GM23338 (cell line): ENCODE measurements at regions not wholly inside any gene's neighbourhood (a gene's known extent, or its start where the extent isn't known, plus 50 kb on each side); places are given as distances from the start of the nearest gene placed in this dataset.

Experiments
- CREB1 ChIP-seq: fragments of 250-450 bp; sonication (Bioruptor Pico); IDR thresholded peaks from 2 replicates; pipeline ENCODE4 v1.5.0; 2020; ENCODE audit warnings: low read depth, mild to moderate bottlenecking, moderate library complexity
- EZH2 ChIP-seq: fragments of 200-600 bp; sonication (generic); IDR thresholded peaks from one replicate; pipeline ENCODE4 v1.8.0; 2017; ENCODE audit warnings: antibody characterized with exemption, mild to moderate bottlenecking, low read depth; ENCODE audit not compliant: unreplicated experiment
- EZH2phosphoT487 ChIP-seq: fragments of 200-600 bp; sonication (generic); IDR thresholded peaks from one replicate; pipeline ENCODE4 v1.8.1; 2018; ENCODE audit warnings: antibody characterized with exemption; ENCODE audit not compliant: unreplicated experiment
- JUNB ChIP-seq: IDR thresholded peaks from one replicate; pipeline ENCODE4 v1.6.1; 2016; ENCODE audit warnings: antibody characterized with exemption; ENCODE audit not compliant: unreplicated experiment
- NANOG ChIP-seq: IDR thresholded peaks from 2 replicates; pipeline ENCODE4 v1.6.1; 2016; ENCODE audit warnings: antibody characterized with exemption, borderline replicate concordance
- POLR2AphosphoS5 ChIP-seq: IDR thresholded peaks from 2 replicates; pipeline ENCODE4 v1.6.1; 2016; ENCODE audit warnings: antibody characterized with exemption, low read depth
- ZNF114 ChIP-seq: fragments of 250-450 bp; sonication (Bioruptor Pico); IDR thresholded peaks from 2 replicates; pipeline ENCODE4 v1.5.0; 2020; ENCODE audit warnings: mild to moderate bottlenecking, moderate library complexity
- ZNF331 ChIP-seq: fragments of 250-450 bp; sonication (Bioruptor Pico); IDR thresholded peaks from 2 replicates; pipeline ENCODE4 v1.5.0; 2020; ENCODE audit warnings: low read depth, mild to moderate bottlenecking, moderate library complexity
- TF ChIP-seq, protein P1 (sequence below), 2 experiments: fragments of 200-600 bp in 1 of 2; sonication (generic) in 1 of 2; conservative IDR thresholded peaks; 2 replicates each; pipeline versions ENCODE4 v1.5.1 to v1.6.1; 2016 to 2017; ENCODE audit warnings: antibody characterized with exemption in 2 of 2, low read depth in 2 of 2, mild to moderate bottlenecking in 2 of 2, moderate library complexity in 1 of 2
- TF ChIP-seq, protein P2 (sequence below): IDR thresholded peaks from one replicate; pipeline ENCODE4 v1.6.1; 2018; ENCODE audit warnings: antibody characterized with exemption; ENCODE audit not compliant: unreplicated experiment
- TF ChIP-seq, protein P3 (sequence below): IDR thresholded peaks from 2 replicates; pipeline ENCODE4 v1.6.1; 2016; ENCODE audit warnings: antibody characterized with exemption
- TF ChIP-seq, protein P4 (sequence below): fragments of 250-450 bp; sonication (Bioruptor Pico); IDR thresholded peaks from 2 replicates; pipeline ENCODE4 v1.5.0; 2020; ENCODE audit warnings: mild to moderate bottlenecking, moderate library complexity

DNA sequence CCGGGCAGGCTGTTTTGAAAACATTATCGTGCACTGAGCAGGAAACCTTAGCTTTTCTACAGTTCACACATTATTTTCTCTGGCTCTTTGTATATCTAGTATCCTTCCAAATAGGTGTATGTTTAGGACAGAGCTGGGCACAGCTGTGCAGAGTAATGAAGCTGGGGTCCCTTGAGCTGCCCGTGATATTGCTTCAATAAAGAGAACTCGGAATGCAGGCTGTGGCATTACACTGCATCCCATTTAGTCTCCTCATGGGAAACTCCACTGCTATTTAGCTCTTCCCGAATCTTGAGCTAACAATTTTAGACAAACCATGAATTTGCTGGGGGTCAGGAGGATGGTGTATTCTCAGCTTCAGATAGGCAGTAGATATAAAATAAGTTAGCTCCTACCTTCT lies 348.3 kb downstream of the ACTR3B start:
- TF ChIP-seq, protein P1, sequence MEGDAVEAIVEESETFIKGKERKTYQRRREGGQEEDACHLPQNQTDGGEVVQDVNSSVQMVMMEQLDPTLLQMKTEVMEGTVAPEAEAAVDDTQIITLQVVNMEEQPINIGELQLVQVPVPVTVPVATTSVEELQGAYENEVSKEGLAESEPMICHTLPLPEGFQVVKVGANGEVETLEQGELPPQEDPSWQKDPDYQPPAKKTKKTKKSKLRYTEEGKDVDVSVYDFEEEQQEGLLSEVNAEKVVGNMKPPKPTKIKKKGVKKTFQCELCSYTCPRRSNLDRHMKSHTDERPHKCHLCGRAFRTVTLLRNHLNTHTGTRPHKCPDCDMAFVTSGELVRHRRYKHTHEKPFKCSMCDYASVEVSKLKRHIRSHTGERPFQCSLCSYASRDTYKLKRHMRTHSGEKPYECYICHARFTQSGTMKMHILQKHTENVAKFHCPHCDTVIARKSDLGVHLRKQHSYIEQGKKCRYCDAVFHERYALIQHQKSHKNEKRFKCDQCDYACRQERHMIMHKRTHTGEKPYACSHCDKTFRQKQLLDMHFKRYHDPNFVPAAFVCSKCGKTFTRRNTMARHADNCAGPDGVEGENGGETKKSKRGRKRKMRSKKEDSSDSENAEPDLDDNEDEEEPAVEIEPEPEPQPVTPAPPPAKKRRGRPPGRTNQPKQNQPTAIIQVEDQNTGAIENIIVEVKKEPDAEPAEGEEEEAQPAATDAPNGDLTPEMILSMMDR (conservative IDR thresholded peaks at IDR 0.05; ENCODE audit: low read depth in 2 of 2): no peak
- TF ChIP-seq, protein P2, sequence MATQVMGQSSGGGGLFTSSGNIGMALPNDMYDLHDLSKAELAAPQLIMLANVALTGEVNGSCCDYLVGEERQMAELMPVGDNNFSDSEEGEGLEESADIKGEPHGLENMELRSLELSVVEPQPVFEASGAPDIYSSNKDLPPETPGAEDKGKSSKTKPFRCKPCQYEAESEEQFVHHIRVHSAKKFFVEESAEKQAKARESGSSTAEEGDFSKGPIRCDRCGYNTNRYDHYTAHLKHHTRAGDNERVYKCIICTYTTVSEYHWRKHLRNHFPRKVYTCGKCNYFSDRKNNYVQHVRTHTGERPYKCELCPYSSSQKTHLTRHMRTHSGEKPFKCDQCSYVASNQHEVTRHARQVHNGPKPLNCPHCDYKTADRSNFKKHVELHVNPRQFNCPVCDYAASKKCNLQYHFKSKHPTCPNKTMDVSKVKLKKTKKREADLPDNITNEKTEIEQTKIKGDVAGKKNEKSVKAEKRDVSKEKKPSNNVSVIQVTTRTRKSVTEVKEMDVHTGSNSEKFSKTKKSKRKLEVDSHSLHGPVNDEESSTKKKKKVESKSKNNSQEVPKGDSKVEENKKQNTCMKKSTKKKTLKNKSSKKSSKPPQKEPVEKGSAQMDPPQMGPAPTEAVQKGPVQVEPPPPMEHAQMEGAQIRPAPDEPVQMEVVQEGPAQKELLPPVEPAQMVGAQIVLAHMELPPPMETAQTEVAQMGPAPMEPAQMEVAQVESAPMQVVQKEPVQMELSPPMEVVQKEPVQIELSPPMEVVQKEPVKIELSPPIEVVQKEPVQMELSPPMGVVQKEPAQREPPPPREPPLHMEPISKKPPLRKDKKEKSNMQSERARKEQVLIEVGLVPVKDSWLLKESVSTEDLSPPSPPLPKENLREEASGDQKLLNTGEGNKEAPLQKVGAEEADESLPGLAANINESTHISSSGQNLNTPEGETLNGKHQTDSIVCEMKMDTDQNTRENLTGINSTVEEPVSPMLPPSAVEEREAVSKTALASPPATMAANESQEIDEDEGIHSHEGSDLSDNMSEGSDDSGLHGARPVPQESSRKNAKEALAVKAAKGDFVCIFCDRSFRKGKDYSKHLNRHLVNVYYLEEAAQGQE: no peak
- TF ChIP-seq CREB1 (CRISPR knock-in tag): no peak
- TF ChIP-seq EZH2phosphoT487: no peak
- no peak for TF ChIP-seq EZH2
- no peak for TF ChIP-seq ZNF114 (CRISPR knock-in tag)
- TF ChIP-seq POLR2AphosphoS5: no peak
- TF ChIP-seq, protein P3, sequence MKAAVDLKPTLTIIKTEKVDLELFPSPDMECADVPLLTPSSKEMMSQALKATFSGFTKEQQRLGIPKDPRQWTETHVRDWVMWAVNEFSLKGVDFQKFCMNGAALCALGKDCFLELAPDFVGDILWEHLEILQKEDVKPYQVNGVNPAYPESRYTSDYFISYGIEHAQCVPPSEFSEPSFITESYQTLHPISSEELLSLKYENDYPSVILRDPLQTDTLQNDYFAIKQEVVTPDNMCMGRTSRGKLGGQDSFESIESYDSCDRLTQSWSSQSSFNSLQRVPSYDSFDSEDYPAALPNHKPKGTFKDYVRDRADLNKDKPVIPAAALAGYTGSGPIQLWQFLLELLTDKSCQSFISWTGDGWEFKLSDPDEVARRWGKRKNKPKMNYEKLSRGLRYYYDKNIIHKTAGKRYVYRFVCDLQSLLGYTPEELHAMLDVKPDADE: no peak
- TF ChIP-seq JUNB: no peak
- no peak for TF ChIP-seq NANOG
- TF ChIP-seq ZNF331: no peak
- TF ChIP-seq, protein P4, sequence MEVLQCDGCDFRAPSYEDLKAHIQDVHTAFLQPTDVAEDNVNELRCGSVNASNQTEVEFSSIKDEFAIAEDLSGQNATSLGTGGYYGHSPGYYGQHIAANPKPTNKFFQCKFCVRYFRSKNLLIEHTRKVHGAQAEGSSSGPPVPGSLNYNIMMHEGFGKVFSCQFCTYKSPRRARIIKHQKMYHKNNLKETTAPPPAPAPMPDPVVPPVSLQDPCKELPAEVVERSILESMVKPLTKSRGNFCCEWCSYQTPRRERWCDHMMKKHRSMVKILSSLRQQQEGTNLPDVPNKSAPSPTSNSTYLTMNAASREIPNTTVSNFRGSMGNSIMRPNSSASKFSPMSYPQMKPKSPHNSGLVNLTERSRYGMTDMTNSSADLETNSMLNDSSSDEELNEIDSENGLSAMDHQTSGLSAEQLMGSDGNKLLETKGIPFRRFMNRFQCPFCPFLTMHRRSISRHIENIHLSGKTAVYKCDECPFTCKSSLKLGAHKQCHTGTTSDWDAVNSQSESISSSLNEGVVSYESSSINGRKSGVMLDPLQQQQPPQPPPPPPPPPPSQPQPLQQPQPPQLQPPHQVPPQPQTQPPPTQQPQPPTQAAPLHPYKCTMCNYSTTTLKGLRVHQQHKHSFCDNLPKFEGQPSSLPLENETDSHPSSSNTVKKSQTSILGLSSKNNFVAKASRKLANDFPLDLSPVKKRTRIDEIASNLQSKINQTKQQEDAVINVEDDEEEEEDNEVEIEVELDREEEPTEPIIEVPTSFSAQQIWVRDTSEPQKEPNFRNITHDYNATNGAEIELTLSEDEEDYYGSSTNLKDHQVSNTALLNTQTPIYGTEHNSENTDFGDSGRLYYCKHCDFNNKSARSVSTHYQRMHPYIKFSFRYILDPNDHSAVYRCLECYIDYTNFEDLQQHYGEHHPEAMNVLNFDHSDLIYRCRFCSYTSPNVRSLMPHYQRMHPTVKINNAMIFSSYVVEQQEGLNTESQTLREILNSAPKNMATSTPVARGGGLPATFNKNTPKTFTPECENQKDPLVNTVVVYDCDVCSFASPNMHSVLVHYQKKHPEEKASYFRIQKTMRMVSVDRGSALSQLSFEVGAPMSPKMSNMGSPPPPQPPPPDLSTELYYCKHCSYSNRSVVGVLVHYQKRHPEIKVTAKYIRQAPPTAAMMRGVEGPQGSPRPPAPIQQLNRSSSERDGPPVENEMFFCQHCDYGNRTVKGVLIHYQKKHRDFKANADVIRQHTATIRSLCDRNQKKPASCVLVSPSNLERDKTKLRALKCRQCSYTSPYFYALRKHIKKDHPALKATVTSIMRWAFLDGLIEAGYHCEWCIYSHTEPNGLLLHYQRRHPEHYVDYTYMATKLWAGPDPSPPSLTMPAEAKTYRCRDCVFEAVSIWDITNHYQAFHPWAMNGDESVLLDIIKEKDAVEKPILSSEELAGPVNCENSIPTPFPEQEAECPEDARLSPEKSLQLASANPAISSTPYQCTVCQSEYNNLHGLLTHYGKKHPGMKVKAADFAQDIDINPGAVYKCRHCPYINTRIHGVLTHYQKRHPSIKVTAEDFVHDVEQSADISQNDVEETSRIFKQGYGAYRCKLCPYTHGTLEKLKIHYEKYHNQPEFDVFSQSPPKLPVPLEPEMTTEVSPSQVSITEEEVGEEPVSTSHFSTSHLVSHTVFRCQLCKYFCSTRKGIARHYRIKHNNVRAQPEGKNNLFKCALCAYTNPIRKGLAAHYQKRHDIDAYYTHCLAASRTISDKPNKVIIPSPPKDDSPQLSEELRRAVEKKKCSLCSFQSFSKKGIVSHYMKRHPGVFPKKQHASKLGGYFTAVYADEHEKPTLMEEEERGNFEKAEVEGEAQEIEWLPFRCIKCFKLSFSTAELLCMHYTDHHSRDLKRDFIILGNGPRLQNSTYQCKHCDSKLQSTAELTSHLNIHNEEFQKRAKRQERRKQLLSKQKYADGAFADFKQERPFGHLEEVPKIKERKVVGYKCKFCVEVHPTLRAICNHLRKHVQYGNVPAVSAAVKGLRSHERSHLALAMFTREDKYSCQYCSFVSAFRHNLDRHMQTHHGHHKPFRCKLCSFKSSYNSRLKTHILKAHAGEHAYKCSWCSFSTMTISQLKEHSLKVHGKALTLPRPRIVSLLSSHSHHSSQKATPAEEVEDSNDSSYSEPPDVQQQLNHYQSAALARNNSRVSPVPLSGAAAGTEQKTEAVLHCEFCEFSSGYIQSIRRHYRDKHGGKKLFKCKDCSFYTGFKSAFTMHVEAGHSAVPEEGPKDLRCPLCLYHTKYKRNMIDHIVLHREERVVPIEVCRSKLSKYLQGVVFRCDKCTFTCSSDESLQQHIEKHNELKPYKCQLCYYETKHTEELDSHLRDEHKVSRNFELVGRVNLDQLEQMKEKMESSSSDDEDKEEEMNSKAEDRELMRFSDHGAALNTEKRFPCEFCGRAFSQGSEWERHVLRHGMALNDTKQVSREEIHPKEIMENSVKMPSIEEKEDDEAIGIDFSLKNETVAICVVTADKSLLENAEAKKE (CRISPR knock-in tag): no peak
